ENCODE measurements at regions not wholly inside any gene's neighbourhood (a gene's known extent, or its start where the extent isn't known, plus 50 kb on each side); places are given as distances from the start of the nearest gene placed in this dataset.

GRCh38 chr9:106405871-106406435 lies 457.0 kb upstream of the ZNF462 start:
- TF ChIP-seq CTCF (IDR thresholded peaks at IDR 0.05), result no peak
- no peak for TF ChIP-seq ZFX (IDR thresholded peaks at IDR 0.05; ENCODE audit: borderline replicate concordance)

Data from 22Rv1 (cell line).